SK-N-SH (cell line): ENCODE measurements at regions not wholly inside any gene's neighbourhood (a gene's known extent, or its start where the extent isn't known, plus 50 kb on each side); places are given as distances from the start of the nearest gene placed in this dataset.

Experiments
- CTCF ChIA-PET: fragments of 300-600, 350-600 bp; formaldehyde crosslinking; extraction: SDS; loops from one replicate; lab custom pipeline; 2021; lab: Yijun Ruan, JAX
- POLR2A ChIA-PET: fragments of 350-600 bp; sonication (Branson Sonifier 250); formaldehyde crosslinking; extraction: SDS; loops from one replicate; lab custom pipeline; 2020; ENCODE audit warnings: antibody characterized with exemption, inconsistent platforms; lab: Yijun Ruan, JAX
- DNase-seq: peaks from one replicate; pipeline ENCODE4 v3.0.0; 2012
- H2AFZ ChIP-seq: fragments of 200-600 bp; sonication (generic); 2 replicates; pipeline ENCODE4 v1.8.1; 2016; ENCODE audit warnings: antibody characterized with exemption, mild to moderate bottlenecking, low read depth
- H3F3A ChIP-seq: fragments of 200-600 bp; sonication (generic); replicated peaks from 2 replicates; pipeline ENCODE3; 2016; ENCODE audit warnings: antibody characterized with exemption, mild to moderate bottlenecking; ENCODE audit not compliant: insufficient read depth
- H3K27ac ChIP-seq, 2 experiments: fragments of 200-500 bp in 1 of 2; fragments of 200-600 bp in 1 of 2; sonication (Bioruptor generic) in 1 of 2; sonication (generic), shearing (Covaris generic) in 1 of 2; 2 replicates each; pipeline versions ENCODE4 v1.5.1 to v1.6.1; 2014 to 2016; ENCODE audit warnings: low read depth in 2 of 2, inconsistent platforms in 1 of 2, low read length in 1 of 2, mild to moderate bottlenecking in 1 of 2, mixed read lengths in 1 of 2
- H3K27me3 ChIP-seq: fragments of 200-600 bp; sonication (generic), shearing (Covaris generic); 2 replicates; pipeline ENCODE4 v1.6.1; 2016; ENCODE audit warnings: mixed run types; ENCODE audit not compliant: insufficient read depth
- H3K36me3 ChIP-seq, 2 experiments: fragments of 200-500 bp in 1 of 2; fragments of 200-600 bp in 1 of 2; sonication (Bioruptor generic) in 1 of 2; sonication (generic) in 1 of 2; replicated peaks in 1 of 2; 2 replicates each; pipeline versions ENCODE3 to v1.5.1; 2014 to 2016; ENCODE audit warnings: low read length in 1 of 2, mild to moderate bottlenecking in 1 of 2; ENCODE audit not compliant: insufficient read depth in 2 of 2, control insufficient read depth in 1 of 2
- H3K4me1 ChIP-seq, 2 experiments: fragments of 200-500 bp in 1 of 2; fragments of 200-600 bp in 1 of 2; sonication (Bioruptor generic) in 1 of 2; sonication (generic), shearing (Covaris generic) in 1 of 2; 2 replicates each; pipeline versions ENCODE4 v1.5.1 to v1.6.1; 2014 to 2016; ENCODE audit warnings: low read depth in 1 of 2, low read length in 1 of 2, mixed run types in 1 of 2; ENCODE audit not compliant: insufficient read depth in 2 of 2, control insufficient read depth in 1 of 2
- H3K4me2 ChIP-seq: fragments of 200-600 bp; sonication (generic), shearing (Covaris generic); 2 replicates; pipeline ENCODE4 v1.6.1; 2017; ENCODE audit warnings: mixed run types
- H3K4me3 ChIP-seq, 2 experiments: fragments of 200-500 bp in 1 of 2; fragments of 200-600 bp in 1 of 2; sonication (Bioruptor generic) in 1 of 2; sonication (generic), shearing (Covaris generic) in 1 of 2; 2 replicates each; pipeline versions ENCODE4 v1.5.1 to v1.8.1; 2014 to 2016; ENCODE audit warnings: low read depth in 2 of 2, inconsistent platforms in 1 of 2, low read length in 1 of 2, mild to moderate bottlenecking in 1 of 2, mixed read lengths in 1 of 2, moderate library complexity in 1 of 2
- H3K79me2 ChIP-seq: fragments of 200-600 bp; sonication (generic); 2 replicates; pipeline ENCODE4 v1.8.1; 2017; ENCODE audit warnings: mild to moderate bottlenecking; ENCODE audit not compliant: insufficient read depth
- H3K9ac ChIP-seq: fragments of 200-600 bp; sonication (generic); 2 replicates; pipeline ENCODE4 v1.6.1; 2017; ENCODE audit warnings: mixed run types
- H3K9me2 ChIP-seq: fragments of 200-600 bp; sonication (generic); 2 replicates; pipeline ENCODE4 v1.6.1; 2017; ENCODE audit warnings: mixed run types
- H3K9me3 ChIP-seq: fragments of 200-600 bp; sonication (generic); 2 replicates; pipeline ENCODE4 v1.6.1; 2017; ENCODE audit warnings: mixed run types, mild to moderate bottlenecking, moderate library complexity
- H4K20me1 ChIP-seq: fragments of 200-600 bp; sonication (generic); 2 replicates; pipeline ENCODE4 v1.6.1; 2017; ENCODE audit warnings: mild to moderate bottlenecking, mixed run types; ENCODE audit not compliant: insufficient read depth
- EZH2phosphoT487 ChIP-seq: fragments of 200-600 bp; sonication (generic); IDR thresholded peaks from 2 replicates; pipeline ENCODE4 v1.6.1; 2017; ENCODE audit warnings: low read depth, mixed run types, mild to moderate bottlenecking, antibody characterized with exemption, moderate library complexity, borderline replicate concordance
- FOSL2 ChIP-seq: IDR thresholded peaks from 2 replicates; pipeline ENCODE4 v1.4.0; 2012; ENCODE audit warnings: low read depth, mild to moderate bottlenecking, moderate library complexity, borderline replicate concordance
- GABPA ChIP-seq: IDR thresholded peaks from 2 replicates; pipeline ENCODE4 v1.4.0; 2012; ENCODE audit warnings: low read depth, mild to moderate bottlenecking
- GATA2 ChIP-seq: sonication (generic); formaldehyde crosslinking; IDR thresholded peaks from 2 replicates; pipeline ENCODE4 v1.5.0; 2020; ENCODE audit warnings: mild to moderate bottlenecking, missing genetic modification reagents
- JUND ChIP-seq: IDR thresholded peaks from 2 replicates; pipeline ENCODE4 v1.4.0; 2012
- MEF2A ChIP-seq: IDR thresholded peaks from 2 replicates; pipeline ENCODE4 v1.4.0; 2012; ENCODE audit warnings: low read depth, borderline replicate concordance
- MXI1 ChIP-seq: IDR thresholded peaks from 2 replicates; pipeline ENCODE4 v1.6.1; 2012; ENCODE audit warnings: mild to moderate bottlenecking, low read depth, low read length, improper control_type of control experiment
- NFIC ChIP-seq: IDR thresholded peaks from 2 replicates; pipeline ENCODE4 v1.4.0; 2012; ENCODE audit warnings: borderline replicate concordance
- RAD21 ChIP-seq: IDR thresholded peaks from 2 replicates; pipeline ENCODE4 v1.6.1; 2012; ENCODE audit warnings: mild to moderate bottlenecking, low read length
- RCOR1 ChIP-seq: fragments of 150-350 bp; IDR thresholded peaks from 2 replicates; pipeline ENCODE4 v1.6.1; 2017; ENCODE audit warnings: antibody characterized with exemption, low read length
- RXRA ChIP-seq: IDR thresholded peaks from 2 replicates; pipeline ENCODE4 v1.4.0; 2012; ENCODE audit warnings: low read depth, mild to moderate bottlenecking, borderline replicate concordance
- TAF1 ChIP-seq: IDR thresholded peaks from 2 replicates; pipeline ENCODE4 v1.6.1; 2012; ENCODE audit warnings: low read depth, mild to moderate bottlenecking, low read length, moderate library complexity, borderline replicate concordance
- WGBS: methylation state at CpG from one replicate; pipeline ENCODE4 v1.1.6; 2017; ENCODE audit warnings: low lambda C conversion rate; 5-methylcytosine and 5-hydroxymethylcytosine counted together
- TF ChIP-seq, protein P1 (sequence below): IDR thresholded peaks from 2 replicates; pipeline ENCODE4 v1.6.1; 2012; ENCODE audit warnings: mild to moderate bottlenecking, low read depth, low read length, moderate library complexity
- TF ChIP-seq, protein P2 (sequence below): IDR thresholded peaks from 2 replicates; pipeline ENCODE4 v1.4.0; 2012; ENCODE audit warnings: low read depth, borderline replicate concordance
- TF ChIP-seq, protein P3 (sequence below): IDR thresholded peaks from 2 replicates; pipeline ENCODE4; 2012
- TF ChIP-seq, protein P4 (sequence below): fragments of 150-350 bp; IDR thresholded peaks from 2 replicates; pipeline ENCODE4 v1.6.1; 2016; ENCODE audit warnings: mild to moderate bottlenecking, low read depth, low read length

DNA sequence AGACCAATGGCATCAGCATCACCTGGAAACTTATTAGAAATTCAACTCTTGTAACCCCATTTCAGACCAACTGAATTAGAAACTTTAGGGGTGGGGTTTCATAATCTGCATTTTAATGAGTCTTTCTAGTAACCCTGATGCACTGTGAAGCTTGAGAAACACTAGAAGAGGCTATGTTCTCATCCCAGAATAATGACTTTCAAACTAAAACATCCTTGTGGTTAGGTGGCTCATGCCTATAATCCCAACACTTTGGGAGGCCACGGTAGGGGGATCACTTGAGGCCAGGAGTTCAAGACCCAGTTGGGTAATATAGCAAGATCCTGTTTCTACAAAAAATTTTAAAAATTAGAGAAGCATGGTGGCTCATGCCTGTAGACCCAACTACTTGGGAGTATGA, 402.4 kb downstream of the DLEU7 start:
- H3K9ac ChIP-seq: no peak overlapping the region
- H3K9me2 ChIP-seq: no peaks in the 10 kb centered on the region; the same call in 1 of the 2 replicates
- no peak for DNase-seq
- H3K4me3 ChIP-seq: no peak overlapping the region
- no peaks in the 10 kb centered on the region for H3K4me1 ChIP-seq
- no peak overlapping the region for H2AFZ ChIP-seq
- POLR2A ChIA-PET: no interaction called here
- H3K27ac ChIP-seq: no peak overlapping the region
- no peaks in the 10 kb centered on the region for H3K9me3 ChIP-seq
- 88% methylated on average over 1 of the region's 1 CpG for WGBS
- H3K36me3 ChIP-seq: no peaks in the 10 kb centered on the region
- H3K27me3 ChIP-seq: no peaks in the 10 kb centered on the region
- CTCF ChIA-PET: no interaction called here
- TF ChIP-seq, protein P1, sequence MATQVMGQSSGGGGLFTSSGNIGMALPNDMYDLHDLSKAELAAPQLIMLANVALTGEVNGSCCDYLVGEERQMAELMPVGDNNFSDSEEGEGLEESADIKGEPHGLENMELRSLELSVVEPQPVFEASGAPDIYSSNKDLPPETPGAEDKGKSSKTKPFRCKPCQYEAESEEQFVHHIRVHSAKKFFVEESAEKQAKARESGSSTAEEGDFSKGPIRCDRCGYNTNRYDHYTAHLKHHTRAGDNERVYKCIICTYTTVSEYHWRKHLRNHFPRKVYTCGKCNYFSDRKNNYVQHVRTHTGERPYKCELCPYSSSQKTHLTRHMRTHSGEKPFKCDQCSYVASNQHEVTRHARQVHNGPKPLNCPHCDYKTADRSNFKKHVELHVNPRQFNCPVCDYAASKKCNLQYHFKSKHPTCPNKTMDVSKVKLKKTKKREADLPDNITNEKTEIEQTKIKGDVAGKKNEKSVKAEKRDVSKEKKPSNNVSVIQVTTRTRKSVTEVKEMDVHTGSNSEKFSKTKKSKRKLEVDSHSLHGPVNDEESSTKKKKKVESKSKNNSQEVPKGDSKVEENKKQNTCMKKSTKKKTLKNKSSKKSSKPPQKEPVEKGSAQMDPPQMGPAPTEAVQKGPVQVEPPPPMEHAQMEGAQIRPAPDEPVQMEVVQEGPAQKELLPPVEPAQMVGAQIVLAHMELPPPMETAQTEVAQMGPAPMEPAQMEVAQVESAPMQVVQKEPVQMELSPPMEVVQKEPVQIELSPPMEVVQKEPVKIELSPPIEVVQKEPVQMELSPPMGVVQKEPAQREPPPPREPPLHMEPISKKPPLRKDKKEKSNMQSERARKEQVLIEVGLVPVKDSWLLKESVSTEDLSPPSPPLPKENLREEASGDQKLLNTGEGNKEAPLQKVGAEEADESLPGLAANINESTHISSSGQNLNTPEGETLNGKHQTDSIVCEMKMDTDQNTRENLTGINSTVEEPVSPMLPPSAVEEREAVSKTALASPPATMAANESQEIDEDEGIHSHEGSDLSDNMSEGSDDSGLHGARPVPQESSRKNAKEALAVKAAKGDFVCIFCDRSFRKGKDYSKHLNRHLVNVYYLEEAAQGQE: no peak
- TF ChIP-seq RAD21: no peak
- TF ChIP-seq, protein P2, sequence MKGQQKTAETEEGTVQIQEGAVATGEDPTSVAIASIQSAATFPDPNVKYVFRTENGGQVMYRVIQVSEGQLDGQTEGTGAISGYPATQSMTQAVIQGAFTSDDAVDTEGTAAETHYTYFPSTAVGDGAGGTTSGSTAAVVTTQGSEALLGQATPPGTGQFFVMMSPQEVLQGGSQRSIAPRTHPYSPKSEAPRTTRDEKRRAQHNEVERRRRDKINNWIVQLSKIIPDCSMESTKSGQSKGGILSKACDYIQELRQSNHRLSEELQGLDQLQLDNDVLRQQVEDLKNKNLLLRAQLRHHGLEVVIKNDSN: no peak
- TF ChIP-seq, protein P3, sequence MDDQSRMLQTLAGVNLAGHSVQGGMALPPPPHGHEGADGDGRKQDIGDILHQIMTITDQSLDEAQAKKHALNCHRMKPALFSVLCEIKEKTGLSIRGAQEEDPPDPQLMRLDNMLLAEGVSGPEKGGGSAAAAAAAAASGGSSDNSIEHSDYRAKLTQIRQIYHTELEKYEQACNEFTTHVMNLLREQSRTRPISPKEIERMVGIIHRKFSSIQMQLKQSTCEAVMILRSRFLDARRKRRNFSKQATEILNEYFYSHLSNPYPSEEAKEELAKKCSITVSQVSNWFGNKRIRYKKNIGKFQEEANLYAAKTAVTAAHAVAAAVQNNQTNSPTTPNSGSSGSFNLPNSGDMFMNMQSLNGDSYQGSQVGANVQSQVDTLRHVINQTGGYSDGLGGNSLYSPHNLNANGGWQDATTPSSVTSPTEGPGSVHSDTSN: no peak
- TF ChIP-seq RXRA: no peak
- no peaks in the 10 kb centered on the region for H4K20me1 ChIP-seq
- no peaks in the 10 kb centered on the region for H3K79me2 ChIP-seq
- H3K4me2 ChIP-seq: no peak overlapping the region
- peaks cover 5% of the 10 kb centered on the region for H3F3A ChIP-seq

DNA sequence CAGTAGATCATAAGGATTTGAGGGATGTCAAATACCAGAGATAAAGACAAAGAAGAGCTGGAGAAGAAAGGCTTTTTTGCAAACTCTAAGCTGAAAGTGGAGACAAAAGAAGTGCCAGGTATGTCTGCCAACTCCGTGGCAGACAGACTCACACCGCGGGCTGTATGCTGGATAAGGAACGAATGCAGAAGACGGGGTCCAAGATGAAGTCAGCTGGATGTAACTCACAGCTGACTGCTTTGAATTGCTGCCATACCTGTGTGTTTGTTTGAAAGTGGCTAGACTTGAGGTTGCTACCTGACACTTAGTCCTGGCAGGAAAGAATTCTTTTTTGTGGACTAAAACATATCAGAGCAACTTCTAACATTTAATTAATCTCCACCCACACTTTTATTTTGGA, 398.8 kb downstream of the DLEU7 start:
- no peaks in the 10 kb centered on the region for H3K27me3 ChIP-seq
- no peak for DNase-seq
- H4K20me1 ChIP-seq: no peaks in the 10 kb centered on the region
- no peak overlapping the region for H3K4me3 ChIP-seq
- no peak overlapping the region for H3K27ac ChIP-seq
- no peaks in the 10 kb centered on the region for H3K79me2 ChIP-seq
- ChIA-PET CTCF (no interaction called here), POLR2A (no interaction called here)
- H3K36me3 ChIP-seq: no peaks in the 10 kb centered on the region
- H3K9me2 ChIP-seq: no peaks in the 10 kb centered on the region; the same call in 1 of the 2 replicates
- H3F3A ChIP-seq: peaks cover 5% of the 10 kb centered on the region
- no peak overlapping the region for H3K4me2 ChIP-seq
- H2AFZ ChIP-seq: no peak overlapping the region
- WGBS: 89% methylated on average over 5 of the region's 5 CpGs
- H3K9me3 ChIP-seq: no peaks in the 10 kb centered on the region
- H3K9ac ChIP-seq: no peak overlapping the region
- H3K4me1 ChIP-seq: no peaks in the 10 kb centered on the region; a peak in 1 of 4 replicates
- TF ChIP-seq RAD21: no peak
- no peak for TF ChIP-seq MXI1
- no peak for TF ChIP-seq JUND
- TF ChIP-seq RCOR1: no peak
- TF ChIP-seq NFIC: no peak
- TF ChIP-seq, protein P4, sequence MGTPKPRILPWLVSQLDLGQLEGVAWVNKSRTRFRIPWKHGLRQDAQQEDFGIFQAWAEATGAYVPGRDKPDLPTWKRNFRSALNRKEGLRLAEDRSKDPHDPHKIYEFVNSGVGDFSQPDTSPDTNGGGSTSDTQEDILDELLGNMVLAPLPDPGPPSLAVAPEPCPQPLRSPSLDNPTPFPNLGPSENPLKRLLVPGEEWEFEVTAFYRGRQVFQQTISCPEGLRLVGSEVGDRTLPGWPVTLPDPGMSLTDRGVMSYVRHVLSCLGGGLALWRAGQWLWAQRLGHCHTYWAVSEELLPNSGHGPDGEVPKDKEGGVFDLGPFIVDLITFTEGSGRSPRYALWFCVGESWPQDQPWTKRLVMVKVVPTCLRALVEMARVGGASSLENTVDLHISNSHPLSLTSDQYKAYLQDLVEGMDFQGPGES: no peak
- TF ChIP-seq, protein P3: no peak
- no peak for TF ChIP-seq GATA2 (CRISPR knock-in tag)
- no peak for TF ChIP-seq TAF1
- TF ChIP-seq RXRA: no peak
- TF ChIP-seq FOSL2: no peak
- no peak for TF ChIP-seq EZH2phosphoT487
- TF ChIP-seq, protein P2: no peak
- TF ChIP-seq MEF2A: no peak
- TF ChIP-seq GABPA: no peak
